GM19452 (cell line): ENCODE measurements at regions not wholly inside any gene's neighbourhood (a gene's known extent, or its start where the extent isn't known, plus 50 kb on each side); places are given as distances from the start of the nearest gene placed in this dataset.
"Not testable (repeated sequence)": the region's sequence is repeated elsewhere in the genome, so short reads cannot be mapped to it uniquely, and the experiment has no call there.

ENCODE experiments used
- ATAC-seq: cut with Tn5 transposase; IDR thresholded peaks from one replicate; pipeline ENCODE4 v1.9.1; 2021; ENCODE audit not compliant: unreplicated experiment

DNA sequence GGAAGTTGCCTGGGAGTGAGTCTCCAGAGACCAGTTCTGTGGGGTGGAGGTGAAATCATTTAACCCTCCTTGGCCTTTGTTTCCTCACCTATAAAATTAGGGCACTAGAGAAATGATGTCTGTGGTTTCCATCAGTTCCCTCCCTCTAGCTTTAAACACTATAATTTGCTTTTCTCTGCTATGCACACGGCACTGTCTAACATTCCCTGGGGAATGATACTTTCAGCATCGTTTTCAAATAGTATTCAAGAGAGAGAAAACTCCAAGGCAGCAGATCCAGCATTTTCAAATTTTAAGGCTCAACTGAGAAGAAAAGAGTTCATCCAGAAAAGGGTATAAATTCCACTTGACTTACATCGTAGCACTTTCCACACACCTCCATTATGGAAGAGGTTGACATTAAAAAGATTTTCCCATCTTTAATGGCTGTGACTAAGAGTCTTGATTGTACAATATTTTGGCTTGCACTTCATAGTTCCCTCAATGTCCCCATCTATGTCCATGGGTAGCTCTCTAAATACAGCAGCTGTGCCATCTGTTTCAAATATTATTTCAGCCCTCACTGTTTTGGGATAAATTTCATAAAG, 137.7 kb upstream of the ZPLD1 start:
- no peak for ATAC-seq

GRCh38 chr3:102299125-102299877, 135.5 kb upstream of the ZPLD1 start:
- no peak for ATAC-seq

GRCh38 chr3:102301155-102301880, 133.5 kb upstream of the ZPLD1 start:
- ATAC-seq, result no peak

- ATAC-seq, result no peak
Measured at GRCh38 chr3:102302020-102302419, 132.8 kb upstream of the ZPLD1 start.

DNA sequence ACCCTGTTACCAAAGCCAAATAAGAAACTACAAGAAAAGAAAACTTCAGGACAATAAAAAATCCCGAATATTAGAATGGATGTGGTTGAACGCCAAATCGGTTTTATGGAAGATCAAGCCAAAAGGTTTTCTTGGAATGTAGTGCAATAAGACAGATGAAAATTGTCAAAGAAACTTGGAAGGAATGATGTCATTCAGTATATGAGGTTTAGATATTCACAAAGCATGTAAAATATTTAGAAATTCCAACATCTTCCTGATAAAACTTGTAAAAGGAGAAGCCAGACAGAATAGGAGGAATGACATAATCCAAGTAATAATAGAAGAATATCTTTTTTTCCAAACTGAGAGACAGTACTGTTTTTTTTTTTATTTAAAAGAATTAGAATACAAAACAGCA, 130.3 kb upstream of the ZPLD1 start:
- no peak for ATAC-seq

DNA sequence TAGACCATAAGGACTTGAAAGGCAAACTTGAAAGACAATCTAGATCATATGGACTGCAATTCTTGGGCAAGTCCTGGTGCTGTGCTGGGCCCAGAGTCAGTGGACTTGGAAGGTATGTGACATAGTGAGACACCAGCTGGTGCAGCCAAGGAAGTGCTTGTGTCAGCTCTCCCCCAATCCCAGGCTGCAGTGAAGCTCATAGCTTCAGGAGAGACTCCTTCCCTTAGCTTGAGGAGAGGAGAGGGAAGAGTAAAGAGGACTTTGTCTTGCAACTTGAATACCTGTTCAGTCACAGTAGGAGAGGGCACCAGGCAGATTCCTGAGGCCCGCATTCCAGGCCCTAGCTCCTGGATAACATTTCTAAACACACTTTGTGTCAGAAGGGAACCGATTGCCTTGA, 127.4 kb upstream of the ZPLD1 start:
- ATAC-seq, result no peak

DNA sequence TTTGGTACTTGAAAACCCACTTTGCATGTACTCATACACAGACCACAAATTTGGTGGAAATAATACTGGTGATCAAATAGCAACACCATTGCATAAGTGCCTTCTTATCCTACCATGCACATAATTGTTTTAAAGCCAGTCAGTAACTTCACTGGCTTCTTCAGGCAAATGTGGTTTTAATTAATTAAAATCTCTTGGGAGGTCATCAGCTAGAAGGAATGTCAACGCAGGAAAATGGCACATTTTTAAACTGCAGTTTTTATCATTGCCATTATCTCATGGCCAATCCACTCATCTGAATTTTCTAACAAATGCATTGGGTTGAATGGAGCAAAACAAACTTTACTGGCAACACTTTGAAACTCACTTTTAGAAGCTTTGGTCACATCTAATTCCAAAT, 105.7 kb upstream of the ZPLD1 start:
- ATAC-seq, result no peak

DNA sequence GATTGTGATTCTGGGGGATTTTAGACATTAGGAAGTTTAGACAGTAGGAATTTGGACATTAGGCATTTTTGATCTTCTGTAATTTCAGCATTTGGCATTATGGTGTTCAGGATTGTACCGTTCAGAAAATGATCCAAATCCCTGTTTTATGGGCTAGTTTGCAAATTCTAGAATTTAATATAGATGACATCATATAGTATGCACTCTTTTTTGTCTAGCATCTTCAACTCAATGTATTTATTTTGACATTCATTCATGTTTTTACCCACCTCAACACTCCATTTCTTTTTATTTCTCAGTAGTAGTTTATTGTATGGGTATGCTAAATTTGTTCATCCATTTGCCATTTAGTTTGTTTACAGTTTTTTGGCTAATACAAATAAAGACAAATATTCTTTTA, 105.3 kb upstream of the ZPLD1 start:
- ATAC-seq, result no peak

DNA sequence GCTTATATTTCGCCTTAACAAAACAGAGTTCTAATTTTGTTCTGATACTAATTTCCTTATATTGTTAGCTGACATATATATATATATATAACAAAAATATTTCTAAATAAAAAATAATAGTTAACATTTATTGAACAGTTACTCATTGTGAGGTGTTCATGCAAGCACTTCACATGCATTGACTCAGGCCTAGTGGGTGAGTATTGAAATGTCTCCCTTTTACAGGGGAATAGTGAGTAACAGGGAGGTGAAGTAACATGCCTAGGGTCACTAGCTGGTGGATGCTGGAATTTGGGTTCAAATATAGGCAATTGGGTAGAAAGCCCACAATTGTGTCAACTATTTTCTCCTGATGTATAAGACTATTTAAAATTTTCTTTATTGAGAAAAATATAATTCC, 102.6 kb upstream of the ZPLD1 start:
- no peak for ATAC-seq

- no peak for ATAC-seq
Measured at GRCh38 chr3:102332934-102333333, 101.9 kb upstream of the ZPLD1 start.

GRCh38 chr3:102336130-102336529, 98.7 kb upstream of the ZPLD1 start:
- no peak for ATAC-seq

- ATAC-seq, result no peak
Measured at GRCh38 chr3:102339671-102340070, 95.1 kb upstream of the ZPLD1 start.

GRCh38 chr3:102346897-102347296, 87.9 kb upstream of the ZPLD1 start:
- no peak for ATAC-seq

- no peak for ATAC-seq
Measured at GRCh38 chr3:102348904-102349303, 85.9 kb upstream of the ZPLD1 start.

DNA sequence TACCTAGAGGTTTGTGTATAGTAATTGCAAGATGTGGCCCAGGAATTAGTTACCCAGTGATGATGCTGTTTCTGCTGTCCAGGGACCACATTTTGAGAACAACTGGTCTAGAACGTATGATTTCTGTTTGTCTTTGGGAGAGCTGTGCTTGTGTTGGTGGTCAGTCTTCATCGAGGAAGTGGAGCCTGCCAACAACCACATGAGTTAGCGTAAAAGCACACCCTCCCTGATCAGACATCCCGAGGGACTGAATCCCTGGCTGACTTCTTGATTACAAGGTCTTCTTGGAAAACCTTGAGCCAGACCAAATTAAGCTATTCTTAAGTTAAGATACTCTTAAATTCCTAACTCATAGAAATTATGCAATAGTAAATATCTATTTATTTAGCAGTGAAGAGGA, 81.7 kb upstream of the ZPLD1 start:
- ATAC-seq, result no peak

DNA sequence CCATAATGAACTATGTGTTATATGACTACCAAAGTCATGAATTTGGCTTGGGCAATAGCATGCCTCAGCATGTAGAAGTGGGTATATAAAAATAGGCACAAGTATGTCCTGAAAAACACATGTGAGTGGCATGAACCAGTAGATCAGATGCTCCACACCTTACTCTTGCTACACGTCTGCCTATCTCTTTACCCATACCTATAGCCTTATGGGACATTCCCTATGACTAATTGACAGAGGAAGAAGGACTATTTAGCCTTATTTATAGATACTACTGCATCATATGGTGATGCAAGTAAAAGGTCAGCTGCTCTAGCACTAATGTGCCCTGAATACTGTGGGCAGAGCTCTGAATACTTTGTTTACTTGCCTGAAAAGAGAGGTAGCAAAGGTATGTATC, 81.0 kb upstream of the ZPLD1 start:
- ATAC-seq, result no peak

DNA sequence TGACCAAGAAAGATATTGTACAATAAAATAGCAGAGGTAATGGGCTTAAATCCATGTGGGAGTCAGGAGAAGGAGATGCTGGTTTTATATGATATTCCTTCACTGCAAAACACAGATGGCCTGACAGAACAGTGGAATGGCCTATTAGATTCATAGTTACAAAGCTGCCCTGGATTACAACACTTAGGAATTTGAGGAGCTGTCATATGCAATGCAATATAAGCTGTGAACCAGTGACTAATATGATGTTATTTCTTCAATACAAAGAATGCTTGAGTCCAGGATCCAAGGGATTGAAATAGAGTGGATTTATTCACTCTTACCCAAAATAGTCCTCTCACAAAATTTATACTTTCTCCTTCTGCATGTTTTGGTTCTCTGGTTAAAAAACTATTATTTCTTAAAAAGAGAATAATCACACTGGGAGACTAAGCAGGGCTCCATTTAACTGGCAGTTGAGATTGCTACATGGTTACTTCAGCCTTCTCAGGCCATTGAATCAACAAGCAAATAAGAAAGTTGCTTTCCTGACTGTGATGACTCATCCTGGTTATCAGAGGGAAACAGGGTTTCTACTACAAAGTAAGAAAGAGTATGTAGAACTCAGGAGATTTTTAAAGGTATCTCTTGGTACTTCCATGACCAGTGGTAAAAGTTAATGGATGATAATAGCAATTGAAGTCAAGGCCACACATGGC, 79.8 kb upstream of the ZPLD1 start:
- no peak for ATAC-seq

GRCh38 chr3:102356506-102356905, 78.3 kb upstream of the ZPLD1 start:
- ATAC-seq, result no peak

DNA sequence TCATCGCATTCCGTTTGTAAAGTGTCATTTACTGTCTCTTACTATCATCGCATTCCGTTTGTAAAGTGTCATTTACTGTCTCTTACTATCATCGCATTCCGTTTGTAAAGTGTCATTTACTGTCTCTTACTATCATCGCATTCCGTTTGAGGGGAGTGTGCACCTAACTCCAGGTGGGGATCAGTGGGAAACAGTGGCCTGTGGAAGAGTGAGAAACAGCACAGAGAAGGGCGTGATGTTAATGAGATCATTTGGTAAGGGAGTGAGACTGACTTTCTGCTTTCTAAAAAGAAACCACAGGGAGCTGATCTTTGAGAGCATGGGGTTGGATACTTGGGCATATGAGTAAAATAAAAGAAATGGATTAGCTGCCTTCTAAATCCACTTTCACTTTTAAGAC, 77.5 kb upstream of the ZPLD1 start:
- ATAC-seq, result not testable (repeated sequence)

GRCh38 chr3:102360183-102360860, 74.5 kb upstream of the ZPLD1 start:
- no peak for ATAC-seq

- no peak for ATAC-seq
Measured at GRCh38 chr3:102361101-102361500, 73.7 kb upstream of the ZPLD1 start.
